ENCODE measurements at regions not wholly inside any gene's neighbourhood (a gene's known extent, or its start where the extent isn't known, plus 50 kb on each side); places are given as distances from the start of the nearest gene placed in this dataset.

DNA sequence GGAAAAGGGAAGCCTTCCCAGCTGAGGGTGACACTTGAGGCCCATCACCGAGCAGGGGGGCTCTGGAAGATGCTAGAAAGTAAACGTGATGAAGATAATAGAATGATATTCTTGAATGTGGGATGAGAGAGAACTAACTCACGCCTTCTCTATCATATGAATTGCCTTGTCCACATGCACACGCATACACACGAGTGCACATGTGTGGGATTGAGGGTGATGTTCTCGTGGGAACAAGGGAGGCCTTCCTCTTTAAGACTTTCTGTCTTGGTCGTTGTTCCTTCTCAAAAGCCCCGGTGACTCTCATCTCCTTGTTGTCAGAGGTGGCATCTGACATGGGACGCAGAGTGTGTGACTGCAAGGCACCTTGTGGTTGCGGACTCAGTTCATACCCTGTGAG, 436.9 kb downstream of the ZNF516 start:
- DNase-seq (ENCODE audit: low read depth in 2 of 2) = no peak
- TF ChIP-seq, protein P1, sequence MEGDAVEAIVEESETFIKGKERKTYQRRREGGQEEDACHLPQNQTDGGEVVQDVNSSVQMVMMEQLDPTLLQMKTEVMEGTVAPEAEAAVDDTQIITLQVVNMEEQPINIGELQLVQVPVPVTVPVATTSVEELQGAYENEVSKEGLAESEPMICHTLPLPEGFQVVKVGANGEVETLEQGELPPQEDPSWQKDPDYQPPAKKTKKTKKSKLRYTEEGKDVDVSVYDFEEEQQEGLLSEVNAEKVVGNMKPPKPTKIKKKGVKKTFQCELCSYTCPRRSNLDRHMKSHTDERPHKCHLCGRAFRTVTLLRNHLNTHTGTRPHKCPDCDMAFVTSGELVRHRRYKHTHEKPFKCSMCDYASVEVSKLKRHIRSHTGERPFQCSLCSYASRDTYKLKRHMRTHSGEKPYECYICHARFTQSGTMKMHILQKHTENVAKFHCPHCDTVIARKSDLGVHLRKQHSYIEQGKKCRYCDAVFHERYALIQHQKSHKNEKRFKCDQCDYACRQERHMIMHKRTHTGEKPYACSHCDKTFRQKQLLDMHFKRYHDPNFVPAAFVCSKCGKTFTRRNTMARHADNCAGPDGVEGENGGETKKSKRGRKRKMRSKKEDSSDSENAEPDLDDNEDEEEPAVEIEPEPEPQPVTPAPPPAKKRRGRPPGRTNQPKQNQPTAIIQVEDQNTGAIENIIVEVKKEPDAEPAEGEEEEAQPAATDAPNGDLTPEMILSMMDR (IDR thresholded peaks at IDR 0.05; ENCODE audit: low read depth, low read length) = no peak

DNA sequence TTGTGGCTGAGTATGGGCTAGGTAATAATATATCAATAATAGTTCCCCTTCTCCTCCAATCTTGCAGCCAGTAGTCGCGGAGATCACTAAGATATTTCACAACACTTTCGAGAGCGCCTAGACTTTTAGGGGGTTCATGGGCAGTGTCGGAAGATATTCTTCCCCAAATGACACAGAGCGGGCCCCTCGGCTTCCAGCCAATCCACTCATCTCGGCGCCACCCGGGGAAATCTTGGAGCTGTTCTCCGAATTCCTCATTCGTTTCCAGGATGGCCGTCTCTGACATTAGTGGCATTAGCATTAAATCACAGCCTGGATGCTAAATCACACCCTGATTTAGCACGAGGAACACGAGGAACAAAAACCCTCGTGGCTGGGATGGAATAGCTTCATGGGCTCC, 437.7 kb downstream of the ZNF516 start:
- DNase-seq (ENCODE audit: low read depth in 2 of 2) = no peak
- TF ChIP-seq, protein P1 (IDR thresholded peaks at IDR 0.05; ENCODE audit: low read depth, low read length) = no peak
- H3K4me3 ChIP-seq (replicated peaks in 1 of 2; ENCODE audit: low read depth in 2 of 2, low read length in 2 of 2) = no peak overlapping the region

More for the DNA sequence above, 436.9 kb downstream of the ZNF516 start:
- no peak overlapping the region for H3K4me3 ChIP-seq (replicated peaks in 1 of 2; ENCODE audit: low read depth in 2 of 2, low read length in 2 of 2)

DNA sequence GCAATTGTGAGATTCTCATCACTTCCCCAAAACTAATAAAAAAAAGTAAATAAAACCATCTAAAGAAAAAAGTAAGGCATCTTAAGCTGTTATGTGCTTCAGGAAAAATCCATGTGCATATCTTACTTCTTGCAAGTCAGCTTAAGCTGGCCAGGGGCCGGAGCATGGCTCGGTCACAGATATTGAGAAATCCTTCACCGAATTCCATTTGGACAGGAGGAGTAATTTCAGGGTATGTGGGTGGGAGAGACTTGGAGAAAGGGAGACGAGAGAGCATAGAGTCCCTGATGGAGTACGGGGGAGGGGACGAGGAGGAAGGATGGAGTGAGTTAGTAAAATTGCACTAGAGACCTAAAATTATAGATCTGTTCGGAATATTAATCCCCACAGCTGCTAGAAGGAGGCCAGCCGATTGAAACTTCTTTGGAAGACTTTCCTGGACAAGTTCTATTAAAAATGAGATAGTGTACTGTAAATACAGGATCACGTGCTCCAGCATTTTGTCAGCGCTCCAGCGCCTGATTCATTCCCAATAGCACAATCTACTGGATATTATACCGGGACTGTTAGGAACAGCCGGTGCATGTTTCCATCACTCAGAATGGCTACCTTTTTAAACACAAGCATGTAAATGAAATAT, 438.5 kb downstream of the ZNF516 start:
- no peak overlapping the region for H3K4me3 ChIP-seq (replicated peaks in 1 of 2; ENCODE audit: low read depth in 2 of 2, low read length in 2 of 2)
- TF ChIP-seq, protein P1 (IDR thresholded peaks at IDR 0.05; ENCODE audit: low read depth, low read length) = no peak
- DNase-seq (ENCODE audit: low read depth in 2 of 2) = peak in 1 of 2 donors; percentile 36

DNA sequence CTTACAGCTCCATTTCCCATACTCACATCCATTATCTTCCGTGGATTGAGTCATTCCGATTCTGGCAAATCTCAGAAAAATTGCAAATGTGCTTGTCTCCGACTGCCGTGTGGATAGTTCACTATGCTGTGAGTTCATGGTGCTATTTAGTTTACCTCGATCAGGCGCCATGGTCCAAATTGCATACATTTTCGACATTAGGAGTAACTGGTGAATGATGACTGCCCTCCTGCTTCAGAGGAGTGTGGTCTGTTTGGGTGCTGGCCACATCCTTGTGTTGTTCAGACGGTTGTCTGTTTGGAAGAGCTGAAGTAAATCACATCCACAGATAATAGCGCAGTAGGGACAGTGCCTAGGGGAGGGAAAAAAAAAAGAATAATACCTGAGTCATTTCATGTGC, 439.5 kb downstream of the ZNF516 start:
- TF ChIP-seq, protein P1 (IDR thresholded peaks at IDR 0.05; ENCODE audit: low read depth, low read length) = no peak
- peak in 1 of 2 donors; percentile 2 for DNase-seq (ENCODE audit: low read depth in 2 of 2)
- no peak overlapping the region for H3K4me3 ChIP-seq (replicated peaks in 1 of 2; ENCODE audit: low read depth in 2 of 2, low read length in 2 of 2)

DNA sequence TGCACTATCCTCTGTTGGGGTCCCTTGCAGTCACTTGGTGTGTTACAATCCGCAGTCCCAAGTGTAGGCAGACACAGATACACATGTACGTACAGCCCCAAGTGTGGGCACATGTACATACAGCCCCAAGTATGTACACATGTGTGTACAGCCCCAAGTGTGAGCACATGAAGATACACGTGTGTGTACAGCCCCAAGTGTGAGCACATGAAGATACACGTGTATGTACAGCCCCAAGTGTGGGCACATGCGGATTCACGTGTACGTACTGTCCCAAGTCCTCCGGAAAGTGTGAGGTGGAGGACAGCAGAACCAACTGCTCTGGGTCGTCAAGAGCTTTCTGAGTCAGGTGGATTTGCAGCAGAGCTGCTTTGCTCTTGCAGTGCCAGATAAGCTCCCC, 440.0 kb downstream of the ZNF516 start:
- TF ChIP-seq, protein P1 (IDR thresholded peaks at IDR 0.05; ENCODE audit: low read depth, low read length) = no peak
- DNase-seq (ENCODE audit: low read depth in 2 of 2) = no peak
- no peak overlapping the region for H3K4me3 ChIP-seq (replicated peaks in 1 of 2; ENCODE audit: low read depth in 2 of 2, low read length in 2 of 2)

DNA sequence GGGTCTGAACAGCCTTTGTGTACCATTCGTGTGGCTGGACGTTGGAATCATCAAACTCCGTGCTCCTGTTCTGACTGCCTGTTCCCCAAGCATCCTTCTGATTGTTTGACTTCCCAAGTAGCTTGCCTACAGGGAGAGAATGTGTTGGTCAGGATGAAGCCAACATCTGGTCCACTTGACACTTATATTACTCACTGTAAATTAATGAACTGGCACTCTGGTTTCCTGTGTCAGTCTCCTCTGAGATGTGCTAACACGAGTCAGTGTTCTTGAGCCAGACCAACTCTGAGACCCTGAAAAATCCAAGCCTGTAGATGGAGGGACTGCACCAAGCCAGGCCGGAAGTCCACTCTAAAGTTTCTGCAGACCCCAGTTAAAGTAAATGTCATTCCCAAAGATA, 440.9 kb downstream of the ZNF516 start:
- H3K4me3 ChIP-seq (replicated peaks in 1 of 2; ENCODE audit: low read depth in 2 of 2, low read length in 2 of 2) = no peak overlapping the region
- no peak for DNase-seq (ENCODE audit: low read depth in 2 of 2)
- TF ChIP-seq, protein P1 (IDR thresholded peaks at IDR 0.05; ENCODE audit: low read depth, low read length) = no peak

DNA sequence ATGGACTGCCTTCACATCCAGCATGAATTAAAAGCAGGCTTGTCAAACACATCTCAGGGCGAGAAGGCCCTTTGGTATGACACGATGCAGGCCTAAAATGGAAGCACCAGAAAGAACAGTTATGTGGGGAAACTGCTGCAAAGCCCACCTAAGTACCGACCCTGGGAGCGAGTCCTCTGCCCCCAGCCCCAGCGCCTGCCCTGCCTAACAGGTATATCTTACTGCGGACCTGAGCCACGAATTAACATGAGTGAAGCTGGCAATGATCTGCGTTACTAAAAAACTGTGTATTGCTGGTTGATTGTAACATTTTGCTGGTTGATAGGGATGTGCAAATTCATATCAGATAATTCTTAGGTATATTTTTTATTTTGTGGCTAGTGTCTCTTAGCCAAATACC, 441.5 kb downstream of the ZNF516 start:
- no peak for DNase-seq (ENCODE audit: low read depth in 2 of 2)
- TF ChIP-seq, protein P1 (IDR thresholded peaks at IDR 0.05; ENCODE audit: low read depth, low read length) = no peak
- H3K4me3 ChIP-seq (replicated peaks in 1 of 2; ENCODE audit: low read depth in 2 of 2, low read length in 2 of 2) = no peak overlapping the region
